ENCODE measurements at regions not wholly inside any gene's neighbourhood (a gene's known extent, or its start where the extent isn't known, plus 50 kb on each side); places are given as distances from the start of the nearest gene placed in this dataset.
A peak's percentile ranks its signal among the peaks of the same experiment; 100 is the strongest.

DNA sequence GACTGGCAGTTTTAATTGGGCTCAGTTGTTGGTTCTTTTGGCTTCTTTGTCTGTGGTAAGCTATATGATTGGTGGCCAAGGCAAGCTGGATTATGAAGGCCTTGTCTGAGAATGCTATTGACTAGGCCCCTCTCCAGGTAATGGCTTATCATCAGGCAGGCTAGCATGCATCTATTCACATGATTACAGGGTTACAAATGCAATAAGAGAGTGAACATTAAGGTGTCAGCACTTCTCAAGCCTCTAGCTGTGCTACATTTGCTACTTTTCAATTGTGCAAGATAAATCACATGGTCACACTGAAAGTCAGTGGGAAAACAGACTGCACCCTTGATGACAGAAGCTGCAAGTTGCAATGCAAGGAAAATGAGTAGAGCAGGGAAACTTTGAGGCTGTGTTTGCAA, 550.9 kb upstream of the TMPRSS15 start:
- Histone ChIP-seq H3K9me3 (ENCODE audit: control insufficient read depth, low read length) (no peaks in the 10 kb centered on the region), H3K9ac (ENCODE audit: extremely low read depth, low read length, poor library complexity, severe bottlenecking) (no peak overlapping the region), H3K27me3 (ENCODE audit: control insufficient read depth, insufficient read depth, low read length, poor library complexity, severe bottlenecking) (no peaks in the 10 kb centered on the region), H3K36me3 (ENCODE audit: control insufficient read depth, insufficient read depth, low read length) (no peaks in the 10 kb centered on the region), H3K27ac (ENCODE audit: low read depth, low read length) (no peak overlapping the region), H3K4me1 (ENCODE audit: control insufficient read depth, insufficient read depth, low read length) (peaks cover 4% of the 10 kb centered on the region), H3K4me3 (ENCODE audit: low read length) (no peak overlapping the region)
- no peak for DNase-seq
- Mint-ChIP-seq H3K36me3 (ENCODE audit: low read depth) (no peaks in the 10 kb centered on the region), H3K27me3 (ENCODE audit: insufficient read depth) (no peaks in the 10 kb centered on the region), H3K9me3 (no peaks in the 10 kb centered on the region), H3K4me1 (peaks cover 7% of the 10 kb centered on the region), H3K27ac (peak overlapping the region; percentile 10), H3K4me3 (no peak overlapping the region)
- TF ChIP-seq, protein P1, sequence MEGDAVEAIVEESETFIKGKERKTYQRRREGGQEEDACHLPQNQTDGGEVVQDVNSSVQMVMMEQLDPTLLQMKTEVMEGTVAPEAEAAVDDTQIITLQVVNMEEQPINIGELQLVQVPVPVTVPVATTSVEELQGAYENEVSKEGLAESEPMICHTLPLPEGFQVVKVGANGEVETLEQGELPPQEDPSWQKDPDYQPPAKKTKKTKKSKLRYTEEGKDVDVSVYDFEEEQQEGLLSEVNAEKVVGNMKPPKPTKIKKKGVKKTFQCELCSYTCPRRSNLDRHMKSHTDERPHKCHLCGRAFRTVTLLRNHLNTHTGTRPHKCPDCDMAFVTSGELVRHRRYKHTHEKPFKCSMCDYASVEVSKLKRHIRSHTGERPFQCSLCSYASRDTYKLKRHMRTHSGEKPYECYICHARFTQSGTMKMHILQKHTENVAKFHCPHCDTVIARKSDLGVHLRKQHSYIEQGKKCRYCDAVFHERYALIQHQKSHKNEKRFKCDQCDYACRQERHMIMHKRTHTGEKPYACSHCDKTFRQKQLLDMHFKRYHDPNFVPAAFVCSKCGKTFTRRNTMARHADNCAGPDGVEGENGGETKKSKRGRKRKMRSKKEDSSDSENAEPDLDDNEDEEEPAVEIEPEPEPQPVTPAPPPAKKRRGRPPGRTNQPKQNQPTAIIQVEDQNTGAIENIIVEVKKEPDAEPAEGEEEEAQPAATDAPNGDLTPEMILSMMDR (conservative IDR thresholded peaks at IDR 0.05): no peak

DNA sequence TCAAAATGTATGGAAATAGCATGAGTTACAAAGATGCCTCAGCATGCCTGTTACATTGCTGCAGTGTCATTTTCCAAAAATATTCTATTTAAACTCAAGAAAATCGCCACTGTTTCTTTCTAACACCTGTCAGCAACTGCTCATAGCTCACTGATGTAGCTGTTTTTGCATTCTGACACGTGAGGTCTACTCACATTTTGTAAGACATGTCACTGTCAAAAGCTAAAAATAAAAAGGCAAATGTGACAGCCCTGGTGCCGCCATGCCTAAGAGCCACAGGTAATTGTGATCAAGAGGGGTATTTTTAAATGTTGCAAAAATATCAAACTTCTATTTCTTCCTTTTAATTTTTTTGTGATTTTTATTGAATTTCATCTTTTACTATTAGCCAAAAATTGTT, 556.2 kb upstream of the TMPRSS15 start:
- DNase-seq: no peak
- H3K4me3 Mint-ChIP-seq: no peak overlapping the region
- Histone ChIP-seq H3K4me1 (ENCODE audit: control insufficient read depth, insufficient read depth, low read length) (no peaks in the 10 kb centered on the region), H3K27me3 (ENCODE audit: control insufficient read depth, insufficient read depth, low read length, poor library complexity, severe bottlenecking) (no peaks in the 10 kb centered on the region), H3K4me3 (ENCODE audit: low read length) (no peak overlapping the region), H3K36me3 (ENCODE audit: control insufficient read depth, insufficient read depth, low read length) (no peaks in the 10 kb centered on the region), H3K27ac (ENCODE audit: low read depth, low read length) (no peak overlapping the region), H3K9ac (ENCODE audit: extremely low read depth, low read length, poor library complexity, severe bottlenecking) (no peak overlapping the region), H3K9me3 (ENCODE audit: control insufficient read depth, low read length) (no peaks in the 10 kb centered on the region)
- TF ChIP-seq, protein P1 (conservative IDR thresholded peaks at IDR 0.05): no peak
- H3K36me3 Mint-ChIP-seq (ENCODE audit: low read depth): no peaks in the 10 kb centered on the region
- no peak overlapping the region for H3K27ac Mint-ChIP-seq
- no peaks in the 10 kb centered on the region for H3K4me1 Mint-ChIP-seq
- no peaks in the 10 kb centered on the region for H3K27me3 Mint-ChIP-seq (ENCODE audit: insufficient read depth)
- H3K9me3 Mint-ChIP-seq: no peaks in the 10 kb centered on the region
- WGBS, 2 experiments (ENCODE audit: insufficient coverage in 1 of 2, insufficient read length in 1 of 2): 75 to 100% methylated on average over 1 to 3 of the region's 3 CpGs

- no peak overlapping the region for H3K4me3 Mint-ChIP-seq
These were observed 556.7 kb upstream of the TMPRSS15 start for GRCh38 chr21:18960306-18960705.

More at GRCh38 chr21:18960306-18960705, 556.7 kb upstream of the TMPRSS15 start:
- no peaks in the 10 kb centered on the region for H3K36me3 Mint-ChIP-seq (ENCODE audit: low read depth)
- no peak overlapping the region for H3K4me3 ChIP-seq (ENCODE audit: low read length)
- H3K27ac Mint-ChIP-seq: no peak overlapping the region
- TF ChIP-seq, protein P1 (conservative IDR thresholded peaks at IDR 0.05): no peak
- no peaks in the 10 kb centered on the region for H3K27me3 ChIP-seq (ENCODE audit: control insufficient read depth, insufficient read depth, low read length, poor library complexity, severe bottlenecking)
- H3K9me3 Mint-ChIP-seq: no peaks in the 10 kb centered on the region
- no peak overlapping the region for H3K9ac ChIP-seq (ENCODE audit: extremely low read depth, low read length, poor library complexity, severe bottlenecking)
- no peak overlapping the region for H3K27ac ChIP-seq (ENCODE audit: low read depth, low read length)
- no peaks in the 10 kb centered on the region for H3K27me3 Mint-ChIP-seq (ENCODE audit: insufficient read depth)
- WGBS, 2 experiments (ENCODE audit: insufficient coverage in 1 of 2, insufficient read length in 1 of 2): 89 to 92% methylated on average over 2 to 3 of the region's 3 CpGs
- no peaks in the 10 kb centered on the region for H3K36me3 ChIP-seq (ENCODE audit: control insufficient read depth, insufficient read depth, low read length)
- H3K4me1 ChIP-seq (ENCODE audit: control insufficient read depth, insufficient read depth, low read length): no peaks in the 10 kb centered on the region
- no peaks in the 10 kb centered on the region for H3K9me3 ChIP-seq (ENCODE audit: control insufficient read depth, low read length)
- DNase-seq: no peak
- H3K4me1 Mint-ChIP-seq: no peaks in the 10 kb centered on the region

All from endodermal cell (in vitro differentiated cells).